H1 (cell line): ENCODE measurements at regions not wholly inside any gene's neighbourhood (a gene's known extent, or its start where the extent isn't known, plus 50 kb on each side); places are given as distances from the start of the nearest gene placed in this dataset.

Source experiments
- ATF2 ChIP-seq: IDR thresholded peaks from 2 replicates; pipeline ENCODE4 v1.6.1; 2012; ENCODE audit warnings: low read length, inconsistent platforms
- RFX5 ChIP-seq: IDR thresholded peaks from 2 replicates; pipeline ENCODE4 v1.6.1; 2011; ENCODE audit warnings: low read depth, low read length, improper control_type of control experiment, borderline replicate concordance
- RNF2 ChIP-seq: fragments of 200-900, 300-1000 bp; sonication (generic); IDR thresholded peaks from 2 replicates; pipeline ENCODE4 v1.7.1; 2016; ENCODE audit warnings: borderline replicate concordance, low read depth, mild to moderate bottlenecking, antibody characterized with exemption, low read length; ENCODE audit not compliant: poor library complexity, severe bottlenecking; ENCODE audit errors: missing control alignments
- RXRA ChIP-seq: IDR thresholded peaks from 2 replicates; pipeline ENCODE4 v1.6.1; 2011; ENCODE audit warnings: low read depth, mild to moderate bottlenecking, low read length, moderate library complexity; ENCODE audit not compliant: insufficient read depth
- SRF ChIP-seq: IDR thresholded peaks from 2 replicates; pipeline ENCODE4 v1.6.1; 2011; ENCODE audit warnings: mild to moderate bottlenecking, low read depth, low read length, moderate library complexity

- TF ChIP-seq RNF2 (no peak), RXRA (no peak), RFX5 (no peak), ATF2 (no peak), SRF (no peak)
Observed at GRCh38 chr22:47740109-47740805, 977.8 kb downstream of the TBC1D22A start (continued).
